Activated naive CD4-positive, alpha-beta T cell treated with anti-CD3 and anti-CD28 coated beads, Interleukin-2, amount 50 U/mL, for 72 hours (primary cell): ENCODE measurements at regions not wholly inside any gene's neighbourhood (a gene's known extent, or its start where the extent isn't known, plus 50 kb on each side); places are given as distances from the start of the nearest gene placed in this dataset.
A peak's percentile ranks its signal among the peaks of the same experiment; 100 is the strongest.

ENCODE experiments used
- ATAC-seq, 2 donors: fragments of 150-1000 bp; cut with Tn5 transposase; 2 replicates each; pipeline ENCODE4 v1.10.0; 2021; ENCODE audit warnings: mild to moderate bottlenecking in 2 of 2, moderate library complexity in 2 of 2
- DNase-seq, 2 donors: peaks; one replicate each; pipeline ENCODE4 v3.0.0; 2021 to 2022; ENCODE audit warnings: low spot score in 2 of 2
- H3K27ac Mint-ChIP-seq, 2 donors: one replicate each; pipeline ENCODE4 v1.8.0; 2022; ENCODE audit warnings: mild to moderate bottlenecking in 2 of 2, mixed read lengths in 2 of 2
- H3K36me3 Mint-ChIP-seq, 2 donors: one replicate each; pipeline ENCODE4 v1.8.0; 2022; ENCODE audit warnings: mixed read lengths in 2 of 2
- H3K9me3 Mint-ChIP-seq, 2 donors: one replicate each; pipeline ENCODE4 v1.8.0; 2022; ENCODE audit warnings: mixed read lengths in 2 of 2

DNA sequence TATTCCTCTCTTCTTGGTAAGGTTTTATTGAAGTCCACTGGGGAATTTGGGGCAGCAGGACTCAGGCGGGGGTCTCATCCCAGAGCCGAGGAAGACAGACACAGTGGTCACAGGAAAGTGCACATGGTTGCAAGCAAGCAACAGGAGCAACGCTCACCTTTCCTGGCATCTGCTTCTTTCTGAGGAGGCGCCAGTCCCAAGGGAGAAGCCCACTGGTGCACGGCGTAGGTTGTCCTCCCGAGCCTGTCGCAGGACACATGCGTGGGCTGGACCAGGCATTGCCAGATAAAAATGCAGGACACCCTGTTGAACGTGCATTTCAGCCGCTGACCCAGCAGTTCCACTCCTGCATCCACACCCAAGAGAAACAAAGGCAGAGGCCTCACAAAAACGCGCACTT is 72.4 kb upstream of the OLFM1 start:
- no peaks in the 10 kb centered on the region for H3K36me3 Mint-ChIP-seq
- no peaks in the 10 kb centered on the region for H3K9me3 Mint-ChIP-seq
- DNase-seq (no peak), ATAC-seq (no peak)
- H3K27ac Mint-ChIP-seq = peak overlapping the region in 1 of 2 donors; percentile 9

DNA sequence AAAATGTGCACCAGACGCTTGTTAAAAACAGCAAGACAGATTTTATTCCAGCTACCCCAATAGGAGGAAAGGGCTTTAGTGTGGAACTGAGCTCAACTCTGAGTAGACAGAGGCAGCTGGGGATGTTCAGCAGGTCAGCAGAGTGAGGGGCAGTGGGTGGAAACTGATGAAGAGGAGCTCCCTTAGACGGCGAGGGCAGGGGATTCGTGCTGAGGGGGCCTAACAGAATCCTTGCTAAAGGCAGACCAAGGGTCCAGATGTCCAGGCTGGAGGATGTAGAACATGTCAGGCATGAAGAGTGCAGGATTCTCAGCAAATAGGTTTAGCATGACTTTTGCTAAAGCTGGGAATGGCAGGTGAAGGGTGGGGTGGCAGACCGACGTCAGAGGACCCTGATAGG is 71.9 kb upstream of the OLFM1 start:
- Mint-ChIP-seq H3K9me3 (no peaks in the 10 kb centered on the region), H3K27ac (peak overlapping the region in 1 of 2 donors; percentile 9), H3K36me3 (no peaks in the 10 kb centered on the region)
- ATAC-seq = no peak
- no peak for DNase-seq

DNA sequence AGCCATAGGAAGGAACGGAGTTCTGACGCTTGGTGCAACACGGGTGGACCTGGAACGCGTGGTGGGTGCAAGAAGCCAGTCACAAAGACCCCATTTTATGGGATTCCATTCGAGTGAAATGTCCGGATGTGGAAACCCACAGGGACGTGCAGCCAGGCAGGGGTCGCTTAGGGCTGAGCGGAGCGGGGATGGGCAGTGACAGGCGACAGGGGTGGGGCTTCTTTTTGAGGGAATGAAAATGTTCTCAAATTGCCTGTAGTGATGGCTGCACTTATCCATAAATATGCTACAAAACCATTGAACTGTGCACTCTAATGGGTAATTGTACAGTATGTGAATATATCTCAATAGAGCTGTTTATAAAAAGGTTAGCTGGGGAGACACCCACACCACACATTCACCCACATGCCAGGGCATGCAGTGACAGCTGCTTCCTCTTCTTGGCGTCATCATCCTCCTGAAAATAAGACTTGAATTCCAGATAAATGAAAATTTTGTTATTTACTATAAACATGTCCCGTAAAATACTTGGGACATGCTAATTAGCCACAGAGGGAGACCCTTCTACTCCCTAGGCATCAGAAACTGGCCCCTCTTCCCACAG is 71.3 kb upstream of the OLFM1 start:
- Mint-ChIP-seq H3K9me3 (no peaks in the 10 kb centered on the region), H3K36me3 (no peaks in the 10 kb centered on the region), H3K27ac (no peak overlapping the region)
- ATAC-seq (no peak), DNase-seq (no peak)

DNA sequence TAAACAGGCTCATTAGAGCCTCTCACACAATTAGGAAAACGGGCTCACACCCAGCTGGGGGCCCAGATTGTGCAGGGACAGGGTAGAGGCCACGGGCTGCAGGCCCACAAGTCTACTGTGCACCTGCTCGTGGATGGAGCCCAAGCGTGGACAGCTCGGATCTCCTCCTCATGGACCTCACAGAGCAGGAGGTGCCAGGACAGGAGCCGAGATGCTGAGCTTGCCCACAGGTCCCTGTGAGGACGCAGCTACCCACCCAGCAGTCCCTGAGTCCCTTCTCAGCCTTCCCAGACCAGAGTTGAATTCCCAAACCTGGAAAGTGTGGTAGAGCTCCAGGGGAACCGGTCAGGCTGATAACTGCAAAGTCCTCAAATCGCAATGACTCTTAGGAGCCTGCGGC is 70.6 kb upstream of the OLFM1 start:
- Mint-ChIP-seq H3K27ac (no peak overlapping the region), H3K9me3 (no peaks in the 10 kb centered on the region), H3K36me3 (no peaks in the 10 kb centered on the region)
- no peak for DNase-seq
- no peak for ATAC-seq

DNA sequence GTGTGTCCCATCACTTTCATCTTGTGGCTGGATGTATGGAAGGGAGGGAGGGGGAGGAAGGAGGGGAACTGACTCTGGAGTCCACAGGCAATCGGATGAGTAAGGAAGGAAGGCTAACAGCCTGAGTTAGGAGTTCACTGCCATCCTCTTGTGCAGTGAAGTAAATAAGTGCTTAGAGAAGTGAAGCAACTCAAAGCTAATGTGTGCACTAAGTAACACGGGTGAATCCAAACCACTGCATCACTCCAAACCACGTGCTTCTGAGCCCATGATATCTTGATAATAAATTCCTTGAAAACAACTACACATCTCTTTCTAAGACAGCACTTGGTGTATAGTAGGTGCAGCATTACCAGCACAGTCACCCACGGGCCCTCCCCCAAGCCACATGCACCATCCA is 69.6 kb upstream of the OLFM1 start:
- DNase-seq (no peak), ATAC-seq (no peak)
- no peaks in the 10 kb centered on the region for H3K36me3 Mint-ChIP-seq
- peak overlapping the region in 1 of 2 donors; percentile 29 for H3K27ac Mint-ChIP-seq
- no peaks in the 10 kb centered on the region for H3K9me3 Mint-ChIP-seq

DNA sequence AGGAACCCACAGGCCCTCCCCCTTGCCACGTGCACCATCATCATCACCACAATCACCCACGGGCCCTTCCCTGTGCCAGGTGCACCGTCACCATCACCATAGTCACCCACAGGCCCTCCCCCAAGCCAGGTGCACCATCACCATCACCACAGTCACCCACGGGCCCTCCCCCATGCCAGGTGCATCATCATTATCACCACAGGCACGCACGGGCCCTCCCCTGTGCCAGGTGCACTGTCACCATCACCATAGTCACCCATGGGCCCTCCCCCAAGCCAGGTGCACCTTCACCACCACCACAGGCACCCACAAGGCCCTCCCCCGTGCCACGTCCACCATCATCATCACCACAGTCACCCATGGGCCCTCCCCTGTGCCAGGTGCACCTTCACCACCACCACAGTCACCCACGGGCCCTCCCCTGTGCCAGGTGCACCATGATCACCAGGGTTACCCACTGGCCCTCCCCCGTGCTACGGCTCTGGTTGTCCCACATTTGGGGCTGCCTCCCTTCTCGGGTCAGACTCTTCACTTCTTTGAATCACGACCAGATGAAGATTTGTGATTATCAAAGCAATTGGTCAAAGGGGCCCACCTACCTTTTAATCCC is 69.1 kb upstream of the OLFM1 start:
- peak in 1 of 2 donors; percentile 34 for ATAC-seq
- Mint-ChIP-seq H3K27ac (no peak overlapping the region), H3K9me3 (no peaks in the 10 kb centered on the region), H3K36me3 (no peaks in the 10 kb centered on the region)
- DNase-seq = no peak

DNA sequence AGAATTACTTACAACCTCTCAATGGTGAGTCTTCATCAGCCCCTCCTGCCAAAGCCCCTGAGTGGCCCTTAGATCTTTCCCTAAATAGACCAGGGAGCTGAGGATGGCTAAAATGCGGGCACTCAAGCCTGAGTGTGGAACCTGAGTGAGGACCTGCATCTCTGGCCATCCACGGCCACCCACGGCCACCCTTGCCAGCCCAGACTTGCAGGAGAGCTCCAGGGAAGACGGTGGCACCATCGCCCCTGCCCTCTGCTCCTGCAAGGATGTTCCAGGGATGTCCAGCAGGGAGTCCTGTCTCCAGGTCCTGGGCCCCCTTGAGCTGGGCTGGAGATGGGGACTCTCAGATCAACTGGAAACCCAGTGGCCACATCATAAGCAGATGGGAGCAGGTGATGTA is 68.2 kb upstream of the OLFM1 start:
- H3K36me3 Mint-ChIP-seq = no peaks in the 10 kb centered on the region
- no peak overlapping the region for H3K27ac Mint-ChIP-seq
- no peaks in the 10 kb centered on the region for H3K9me3 Mint-ChIP-seq
- no peak for DNase-seq
- no peak for ATAC-seq

DNA sequence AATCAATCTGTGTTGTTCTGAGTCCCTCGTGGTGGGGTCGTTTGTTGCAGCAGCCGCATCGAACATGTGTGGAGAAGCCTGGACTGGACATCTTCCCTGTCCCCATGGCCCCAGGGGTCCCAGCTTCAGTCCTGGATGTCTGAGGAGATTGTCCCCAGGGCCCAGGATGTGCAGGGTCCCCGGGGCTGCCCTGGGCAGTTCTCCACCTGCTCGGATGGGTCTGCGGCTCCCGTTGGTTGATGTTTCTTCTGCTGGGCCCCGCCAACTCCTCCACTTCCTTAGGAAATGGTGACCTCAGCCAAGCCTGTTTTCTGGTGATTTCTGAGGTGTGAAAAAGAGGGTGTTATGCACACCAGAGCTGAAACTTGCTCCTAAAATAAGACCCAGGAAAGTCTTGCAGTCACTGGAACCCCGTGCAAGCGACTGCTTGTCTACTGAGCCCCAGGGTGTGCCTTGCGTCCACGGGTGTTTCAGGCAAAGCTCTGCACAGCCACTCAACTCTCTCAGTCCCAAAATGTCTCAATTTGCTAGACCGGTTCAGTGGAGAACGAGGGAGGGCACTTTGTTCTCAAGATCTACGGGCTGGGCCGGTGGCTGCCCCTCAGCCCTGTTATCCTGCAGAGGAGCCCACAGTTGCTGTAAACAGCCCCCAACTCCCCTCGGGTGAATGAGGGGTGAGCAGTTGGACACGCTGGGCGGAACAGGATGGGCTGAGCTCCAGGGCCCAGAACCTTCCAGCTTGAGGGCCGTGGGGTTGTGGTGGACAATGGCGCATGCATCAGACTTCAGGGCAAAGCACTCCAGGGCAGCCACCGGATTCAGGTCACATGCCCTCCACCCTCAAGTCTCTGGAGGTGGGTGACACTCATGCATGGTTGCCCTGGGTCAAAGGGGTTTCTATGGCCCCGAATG is 66.7 kb upstream of the OLFM1 start:
- H3K9me3 Mint-ChIP-seq = no peaks in the 10 kb centered on the region
- no peak overlapping the region for H3K27ac Mint-ChIP-seq
- ATAC-seq = no peak
- DNase-seq = no peak
- no peaks in the 10 kb centered on the region for H3K36me3 Mint-ChIP-seq

DNA sequence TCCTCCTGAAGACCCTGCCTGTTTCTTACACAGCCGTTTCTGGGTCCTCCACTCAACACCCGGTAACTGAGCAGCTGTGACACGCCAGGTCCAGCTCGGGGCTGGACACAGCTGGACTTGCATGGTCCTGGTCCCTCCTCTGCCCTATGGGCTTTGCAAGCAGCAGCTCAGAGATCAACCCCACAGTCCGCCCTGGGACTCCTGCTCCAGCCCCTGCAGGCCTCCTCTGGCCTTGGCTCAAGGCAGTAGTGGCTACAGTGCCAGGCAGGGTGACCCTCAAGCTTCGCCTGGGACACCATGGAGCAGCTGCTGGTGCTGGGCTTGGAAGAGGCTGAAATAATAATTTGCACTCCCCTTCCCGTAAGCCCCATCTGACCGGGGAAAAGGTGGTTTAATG is 66.1 kb upstream of the OLFM1 start:
- H3K36me3 Mint-ChIP-seq = no peaks in the 10 kb centered on the region
- no peak overlapping the region for H3K27ac Mint-ChIP-seq
- no peak for DNase-seq
- no peaks in the 10 kb centered on the region for H3K9me3 Mint-ChIP-seq
- no peak for ATAC-seq

DNA sequence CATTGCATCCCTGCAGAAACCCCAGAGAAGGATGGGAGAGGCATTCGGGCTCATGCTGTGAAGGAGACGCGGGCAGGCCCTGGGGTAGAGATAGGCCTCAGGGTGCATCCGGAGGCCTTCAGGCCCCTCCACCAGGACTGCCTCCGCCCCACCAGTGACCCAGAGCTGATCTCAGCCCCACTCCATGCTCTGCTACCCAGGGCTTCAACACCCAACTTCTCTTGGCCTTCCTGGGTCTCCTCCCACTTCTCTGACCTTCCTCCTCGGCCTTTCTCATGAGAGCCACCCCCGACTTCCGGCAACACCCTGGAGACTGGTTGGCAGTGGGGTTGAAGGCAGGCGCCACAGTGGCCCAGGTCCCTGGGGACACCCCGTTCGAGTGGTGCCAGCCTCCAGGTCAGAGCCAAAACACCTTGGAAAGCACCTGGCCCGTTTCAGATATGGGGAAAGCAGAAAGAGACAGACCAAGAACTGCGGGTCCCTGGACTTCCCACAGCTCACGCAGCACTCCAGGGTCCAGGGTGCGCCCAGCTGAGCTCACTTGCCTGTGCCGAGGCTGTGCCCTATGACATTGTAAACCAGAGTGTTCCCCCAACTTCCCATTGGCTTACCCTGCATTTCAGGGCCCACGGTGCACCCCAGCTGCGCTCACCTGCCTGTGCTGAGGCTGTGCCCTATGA is 65.1 kb upstream of the OLFM1 start:
- no peaks in the 10 kb centered on the region for H3K36me3 Mint-ChIP-seq
- peaks cover 0 to 6% of the 10 kb centered on the region in 2 donors for H3K9me3 Mint-ChIP-seq
- ATAC-seq = no peak
- H3K27ac Mint-ChIP-seq = no peak overlapping the region
- DNase-seq = no peak

DNA sequence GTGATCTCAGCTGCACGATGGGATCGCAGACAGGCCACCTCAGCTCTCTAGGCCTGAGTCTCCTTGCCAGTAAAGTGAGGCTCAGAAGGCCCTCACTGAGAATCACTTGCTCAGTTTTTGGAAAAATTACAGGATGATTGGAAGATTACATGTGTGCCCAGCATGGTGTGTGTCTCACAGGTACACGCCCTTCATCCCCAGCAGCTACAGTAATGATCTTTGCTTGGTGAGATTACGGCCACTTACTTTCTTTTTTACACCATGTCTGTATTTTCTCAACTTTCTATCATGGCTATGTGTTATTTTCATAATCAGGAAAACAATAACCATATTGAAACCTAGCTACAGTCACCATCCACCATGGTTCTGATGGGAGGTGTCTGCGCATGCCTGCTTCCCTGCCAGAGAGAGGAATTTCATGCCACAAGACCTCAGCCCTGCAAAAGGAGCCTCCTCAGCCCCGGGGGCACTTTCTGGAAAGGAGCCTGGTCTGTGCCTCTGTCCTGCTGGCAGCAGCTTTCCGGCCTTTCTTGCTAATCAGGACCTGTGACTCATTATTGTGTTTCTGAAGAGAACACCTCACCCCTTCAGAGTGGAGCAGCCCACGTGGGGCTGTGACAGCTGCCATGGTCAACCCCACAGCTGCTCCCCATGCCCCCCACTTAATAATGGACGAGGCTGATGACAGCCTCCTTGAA is 64.2 kb upstream of the OLFM1 start:
- no peak for ATAC-seq
- Mint-ChIP-seq H3K9me3 (peaks cover 0 to 6% of the 10 kb centered on the region in 2 donors), H3K36me3 (no peaks in the 10 kb centered on the region), H3K27ac (no peak overlapping the region)
- no peak for DNase-seq

DNA sequence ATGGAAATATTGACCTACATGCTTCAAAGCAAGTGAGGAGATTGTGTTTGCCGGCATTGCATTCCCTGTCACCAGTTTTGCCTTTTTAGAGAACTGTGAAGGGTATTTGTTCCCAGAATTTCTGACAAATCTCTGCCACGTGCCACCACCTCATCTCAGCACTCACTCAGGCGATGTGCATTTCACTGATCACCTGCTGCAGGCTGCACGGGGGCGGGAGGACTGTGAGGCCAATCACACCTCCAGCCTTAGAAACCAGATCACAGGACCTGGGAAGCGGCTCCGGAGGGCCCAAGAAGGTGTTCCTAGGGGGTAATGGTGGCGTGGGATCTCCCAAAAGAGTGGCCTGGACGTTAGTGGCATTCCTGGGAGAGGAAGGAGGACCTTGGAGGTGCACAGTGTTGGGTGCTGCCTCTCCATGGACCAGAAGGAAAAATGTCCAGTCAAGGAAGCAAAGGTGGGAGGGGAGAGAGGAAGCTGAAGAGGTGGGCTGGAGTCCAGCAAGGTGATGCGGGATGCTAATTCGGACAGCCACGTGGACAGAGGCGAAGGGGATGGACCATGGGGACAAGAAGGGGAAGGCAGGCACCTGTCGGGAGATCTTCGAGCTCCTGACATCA is 63.6 kb upstream of the OLFM1 start:
- H3K27ac Mint-ChIP-seq = no peak overlapping the region
- no peaks in the 10 kb centered on the region for H3K36me3 Mint-ChIP-seq
- H3K9me3 Mint-ChIP-seq = peaks cover 0 to 6% of the 10 kb centered on the region in 2 donors
- ATAC-seq (no peak), DNase-seq (no peak)

DNA sequence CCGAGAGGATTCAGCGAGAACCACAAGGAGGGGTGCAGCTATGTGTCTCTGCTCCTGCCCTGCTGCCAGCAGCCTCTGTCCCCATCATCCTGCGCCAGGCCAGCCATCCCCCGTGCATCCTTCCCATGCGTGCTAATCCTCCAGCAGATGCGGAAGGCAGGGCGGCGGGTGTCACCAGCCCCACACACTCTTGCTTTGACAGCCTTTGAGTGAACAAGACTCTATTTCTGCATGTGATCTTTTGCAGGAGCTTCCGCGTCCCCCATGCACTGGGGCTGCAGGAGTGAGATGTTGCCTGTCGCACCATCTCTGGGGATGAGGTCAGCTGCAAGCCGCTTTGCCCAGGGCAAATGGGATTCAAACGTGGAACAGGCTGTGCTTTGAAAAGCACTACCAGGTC is 58.0 kb upstream of the OLFM1 start:
- DNase-seq (no peak), ATAC-seq (no peak)
- Mint-ChIP-seq H3K27ac (no peak overlapping the region), H3K36me3 (no peaks in the 10 kb centered on the region), H3K9me3 (peaks cover 0 to 6% of the 10 kb centered on the region in 2 donors)

DNA sequence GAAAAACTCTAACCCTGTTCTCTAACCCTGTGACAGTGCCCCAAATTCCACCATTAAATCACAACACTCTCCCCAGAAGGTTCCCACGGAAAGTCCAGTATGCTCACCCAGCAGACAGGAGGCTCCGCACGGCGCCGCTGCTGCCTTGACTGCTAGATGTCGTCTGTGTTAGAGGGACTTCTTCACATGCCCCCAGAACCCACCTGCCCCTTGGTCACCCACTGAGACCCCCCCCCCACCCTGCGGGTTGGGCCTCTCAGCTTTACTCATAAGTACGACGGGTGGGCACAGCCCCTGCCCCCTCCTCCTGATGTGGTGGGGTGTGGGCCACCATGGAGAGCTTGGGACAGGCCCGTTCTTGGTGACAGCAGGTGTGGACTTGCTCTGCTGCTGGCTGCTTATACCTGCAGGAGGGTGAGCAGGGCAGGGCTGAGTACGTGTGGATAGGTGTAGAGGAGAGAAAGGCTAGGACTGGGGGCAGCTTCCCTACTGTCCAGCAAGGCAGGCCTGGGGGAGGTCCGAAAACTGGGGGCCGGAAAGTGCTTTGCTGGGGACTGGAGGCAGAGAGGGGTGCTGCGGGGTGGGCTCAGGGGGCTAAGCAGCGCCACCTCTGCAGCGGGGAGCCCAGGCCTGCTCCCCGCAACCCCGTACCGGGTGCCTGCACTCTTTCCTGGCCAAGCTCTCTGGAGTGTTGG is 57.5 kb upstream of the OLFM1 start:
- H3K27ac Mint-ChIP-seq = no peak overlapping the region
- H3K9me3 Mint-ChIP-seq = peaks cover 0 to 6% of the 10 kb centered on the region in 2 donors
- ATAC-seq (no peak), DNase-seq (no peak)
- H3K36me3 Mint-ChIP-seq = no peaks in the 10 kb centered on the region

DNA sequence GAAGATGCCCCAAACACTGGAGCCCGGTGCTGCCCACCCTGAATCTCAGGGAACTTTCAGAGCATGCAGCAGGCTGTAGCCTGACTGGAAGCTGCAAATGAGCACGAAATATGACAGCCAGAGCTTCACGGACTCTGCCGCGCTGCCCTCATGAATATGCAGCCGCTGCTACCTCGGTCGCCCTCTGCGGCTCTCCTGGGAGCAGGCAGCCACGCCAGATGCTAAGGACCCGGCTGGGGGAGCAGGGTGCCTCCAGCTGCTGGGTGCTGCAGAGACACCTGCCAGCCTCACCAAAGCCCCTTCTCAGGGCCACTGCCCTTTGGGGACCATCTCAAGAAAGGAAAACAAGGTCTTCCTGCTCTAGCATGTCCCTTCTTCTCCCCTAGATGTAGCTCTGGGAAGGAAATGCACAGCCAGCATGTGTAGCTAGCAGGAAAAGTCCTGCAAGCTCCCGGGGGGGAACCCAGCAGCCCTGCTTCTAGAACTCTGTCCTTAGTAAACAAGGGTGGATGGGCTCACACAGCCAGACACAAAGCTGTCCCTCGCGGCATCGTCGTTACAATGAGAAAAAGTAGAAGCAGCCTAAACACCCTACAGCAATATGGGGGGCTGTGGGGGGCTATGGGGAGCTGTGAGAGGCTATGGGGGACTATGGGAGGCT is 56.8 kb upstream of the OLFM1 start:
- Mint-ChIP-seq H3K27ac (no peak overlapping the region), H3K36me3 (no peaks in the 10 kb centered on the region), H3K9me3 (peaks cover 0 to 6% of the 10 kb centered on the region in 2 donors)
- no peak for DNase-seq
- no peak for ATAC-seq
